GM21737 (cell line): ENCODE measurements at regions not wholly inside any gene's neighbourhood (a gene's known extent, or its start where the extent isn't known, plus 50 kb on each side); places are given as distances from the start of the nearest gene placed in this dataset.
A peak's percentile ranks its signal among the peaks of the same experiment; 100 is the strongest.

Experiments
- ATAC-seq: cut with Tn5 transposase; IDR thresholded peaks from one replicate; pipeline ENCODE4 v1.9.1; 2021; ENCODE audit warnings: mild to moderate bottlenecking, moderate library complexity; ENCODE audit not compliant: unreplicated experiment

DNA sequence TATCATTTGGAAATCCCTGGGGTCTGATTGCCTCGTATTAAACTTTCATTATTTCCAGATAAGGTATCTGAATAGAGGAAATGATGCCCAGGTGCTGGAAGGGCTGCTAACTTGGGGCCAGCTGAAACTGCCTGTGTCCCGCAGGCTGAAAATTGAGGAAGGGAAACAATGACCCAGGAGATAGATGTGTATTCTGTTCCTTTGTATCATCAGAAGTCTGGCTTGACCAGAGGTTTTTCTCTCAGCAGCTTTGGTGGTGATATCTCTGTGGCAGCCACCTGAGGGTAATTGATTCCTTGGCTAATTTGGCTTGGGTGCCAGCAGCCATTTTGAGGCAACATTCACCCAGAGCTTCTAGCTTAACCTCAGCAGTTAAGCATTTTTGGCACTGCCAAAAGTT is 90.0 kb upstream of the STT3B start:
- no peak for ATAC-seq

DNA sequence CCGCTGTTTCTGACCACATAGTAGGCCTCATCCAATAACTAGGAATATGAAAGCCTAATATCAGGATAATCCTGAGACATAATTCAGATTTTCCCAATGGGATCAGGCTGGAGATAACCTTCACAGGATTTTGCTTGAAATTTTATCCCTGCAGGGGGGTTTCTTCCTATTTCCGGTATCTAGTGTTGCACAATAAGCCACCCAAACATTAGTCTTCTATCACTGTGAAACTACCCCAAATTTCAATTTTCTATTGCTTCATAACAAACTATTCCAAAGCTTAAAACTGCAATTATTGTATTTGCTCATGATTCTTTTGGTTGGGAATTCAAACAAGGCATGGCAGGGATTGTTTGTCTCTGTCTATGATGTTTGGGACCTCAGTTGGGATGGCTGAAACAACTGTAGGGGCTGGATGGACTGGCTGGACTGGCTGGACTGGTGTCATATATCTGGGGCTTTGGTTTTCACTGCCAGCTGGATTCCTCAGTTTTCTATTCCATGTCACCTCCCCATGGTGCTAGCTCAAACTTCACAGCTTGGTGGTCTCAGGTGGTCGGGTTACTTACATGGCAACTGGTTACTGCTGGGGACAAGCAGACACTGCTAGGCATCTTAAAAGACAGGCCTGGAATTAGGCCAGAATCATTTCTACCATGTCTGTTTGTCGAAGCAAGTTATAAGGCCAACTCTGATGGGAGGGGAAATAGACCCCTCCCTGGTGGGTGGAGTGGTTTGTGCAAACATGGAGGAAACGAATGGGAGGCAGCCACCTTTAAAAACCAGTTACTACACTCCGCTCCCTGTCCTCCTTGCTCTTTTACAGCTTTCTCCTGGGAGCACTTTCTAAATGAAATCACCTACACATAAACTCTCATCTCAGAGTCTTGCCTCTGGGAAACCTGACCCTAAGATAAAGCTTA is 88.2 kb upstream of the STT3B start:
- ATAC-seq: no peak

DNA sequence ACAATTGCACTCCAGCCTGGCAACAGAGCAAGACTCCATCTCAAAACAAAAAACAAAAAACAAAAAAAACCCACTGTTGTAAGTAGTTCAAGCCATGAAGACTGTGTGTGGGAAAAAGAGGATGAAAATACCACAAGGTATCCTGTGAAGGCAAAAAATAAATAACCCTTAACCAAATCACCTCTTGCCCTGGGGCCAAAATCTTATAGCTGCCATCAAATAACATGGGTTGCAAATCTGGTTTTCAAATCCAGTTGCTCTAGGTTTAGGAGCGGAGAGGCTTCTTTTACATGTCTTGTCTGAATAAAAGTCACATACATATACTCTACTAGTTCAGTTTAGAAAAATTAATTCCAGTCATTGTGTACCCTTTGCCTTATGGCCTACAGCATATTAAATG is 87.0 kb upstream of the STT3B start:
- no peak for ATAC-seq

DNA sequence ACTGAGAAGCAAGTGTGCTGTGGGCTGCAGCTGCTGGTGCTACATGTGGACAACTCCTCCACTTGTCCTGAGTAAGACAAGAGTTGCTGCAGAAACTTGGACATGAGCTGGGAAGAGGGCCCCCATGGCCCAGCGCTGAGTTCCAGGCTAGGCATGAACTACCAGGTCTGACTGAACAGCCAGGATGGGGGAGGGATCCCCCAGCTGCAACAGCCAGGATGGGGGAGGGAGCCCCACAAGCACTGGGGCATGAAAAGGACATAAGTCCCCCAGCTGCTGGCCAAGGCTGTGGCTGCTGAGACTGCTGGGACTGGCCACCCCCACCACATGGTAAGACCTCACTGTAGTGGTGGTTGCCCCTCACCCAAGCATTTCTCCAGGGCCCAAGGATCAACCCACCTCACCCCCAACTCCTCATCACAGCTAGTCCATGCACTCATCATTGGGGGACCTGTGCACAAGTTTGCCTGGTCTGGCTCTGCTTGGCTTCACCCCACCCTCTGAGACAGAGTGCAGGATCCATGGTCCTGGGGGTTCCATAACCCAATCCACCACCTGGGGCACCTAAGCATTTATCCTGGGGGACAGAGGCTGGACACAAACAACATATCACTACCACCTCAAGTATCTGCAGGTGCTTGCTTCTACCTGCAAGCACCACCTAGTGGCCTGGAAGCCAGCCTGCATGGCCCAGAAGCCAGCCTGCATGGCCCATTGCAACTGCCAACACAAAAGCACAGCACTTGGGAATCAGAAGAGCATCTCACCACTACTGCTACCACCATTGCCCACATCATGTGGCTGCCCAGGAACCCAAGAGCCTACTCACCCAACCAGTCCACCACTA is 84.5 kb upstream of the STT3B start:
- ATAC-seq: no peak

DNA sequence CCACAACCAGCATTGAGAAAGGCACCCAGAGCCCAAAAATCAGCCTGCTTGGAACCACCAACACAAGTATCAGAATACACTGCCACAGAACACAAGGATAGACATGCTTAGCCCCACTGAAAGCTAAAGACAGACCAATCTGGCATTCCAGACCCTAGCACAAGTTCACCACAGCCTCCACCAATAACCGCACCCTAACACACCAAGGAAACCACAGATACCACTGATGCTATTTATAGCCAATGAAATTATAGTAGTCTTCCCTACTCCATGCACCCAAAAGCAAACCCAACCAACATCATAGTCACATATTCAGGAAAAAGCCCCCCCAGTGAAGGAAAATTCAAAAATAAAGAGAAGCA is 83.9 kb upstream of the STT3B start:
- ATAC-seq: no peak

DNA sequence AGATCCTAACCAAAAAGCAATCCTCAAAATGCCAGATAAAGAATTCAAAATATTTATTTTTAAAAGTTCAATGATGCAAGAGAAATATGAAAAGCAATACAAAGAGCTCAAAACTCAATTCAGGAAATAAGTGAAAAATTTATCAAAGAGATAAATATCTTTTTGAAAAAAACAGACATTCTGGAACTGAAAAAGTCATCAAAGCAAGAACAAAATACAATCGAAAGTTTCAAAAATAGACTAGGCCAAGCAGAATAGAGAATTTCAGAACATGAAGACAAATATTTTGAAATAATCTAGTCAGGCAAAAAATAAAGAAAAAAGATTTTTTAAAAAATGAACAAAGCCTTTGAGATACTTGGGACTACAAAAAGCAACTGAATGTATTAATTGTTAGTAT is 83.4 kb upstream of the STT3B start:
- no peak for ATAC-seq

DNA sequence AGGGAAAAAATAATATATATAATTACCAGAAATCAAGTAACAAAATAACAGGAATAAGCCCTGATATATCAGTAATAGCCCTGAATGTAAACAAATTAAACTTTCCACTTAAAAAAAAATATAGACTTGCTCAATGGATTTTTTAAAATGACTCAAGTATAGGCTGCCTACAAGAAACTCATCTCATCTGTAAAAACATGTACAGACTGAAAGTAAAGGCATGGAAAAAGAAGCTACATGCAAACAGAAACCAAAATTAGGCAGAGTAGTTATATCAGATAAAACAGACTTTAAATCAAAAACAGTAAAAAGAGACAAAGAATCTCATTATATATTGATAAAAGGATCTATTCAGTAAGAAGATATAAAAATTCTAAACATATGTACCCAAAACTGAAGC is 82.4 kb upstream of the STT3B start:
- ATAC-seq: no peak

DNA sequence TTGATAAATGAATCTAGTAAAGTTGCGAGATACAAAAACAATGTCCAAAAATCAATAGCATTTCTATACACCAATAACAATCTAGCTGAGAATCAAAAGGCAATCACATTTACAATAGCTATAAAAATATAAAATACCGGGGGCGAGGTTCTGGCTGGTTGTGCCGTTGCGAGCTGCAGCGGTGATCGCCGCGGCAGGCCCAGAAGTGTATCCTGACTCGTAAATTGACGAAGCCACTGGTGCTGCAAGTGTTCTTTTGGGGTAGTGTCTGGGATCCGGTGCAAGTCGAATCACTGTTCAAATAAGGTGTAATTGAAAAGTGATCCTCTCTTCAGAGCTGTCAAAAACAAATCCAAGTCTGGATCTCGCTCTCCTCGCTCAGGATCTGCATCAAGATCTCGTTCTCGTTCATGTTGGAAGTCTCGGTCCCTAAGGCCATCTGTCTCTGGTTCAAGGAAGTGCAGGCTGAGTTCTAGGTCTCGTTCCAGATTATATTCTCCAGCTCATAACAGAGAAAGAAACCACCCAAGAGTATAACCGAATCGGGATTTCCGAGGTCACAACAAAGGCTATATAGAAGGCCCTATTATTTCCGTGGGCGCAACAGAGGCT is 80.1 kb upstream of the STT3B start:
- ATAC-seq: no peak

DNA sequence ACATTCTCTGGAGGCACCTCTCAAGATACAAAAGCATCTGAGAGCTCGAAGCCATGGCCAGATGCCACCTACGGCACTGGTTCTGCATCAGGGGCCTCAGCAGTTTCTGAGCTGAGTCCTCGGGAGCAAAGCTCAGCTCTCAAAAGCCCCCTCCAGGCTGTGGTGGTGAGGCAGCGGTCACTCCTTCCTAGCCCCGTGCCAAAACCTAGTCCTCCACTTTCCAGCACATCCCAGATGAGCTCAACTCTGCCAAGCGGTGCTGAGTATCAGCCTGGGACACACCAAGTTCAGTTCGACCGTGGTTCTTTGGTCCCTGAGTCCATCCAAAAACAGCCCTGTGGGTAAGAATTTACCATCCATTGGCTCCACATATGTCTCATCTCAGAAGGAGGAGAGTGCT is 79.3 kb upstream of the STT3B start:
- ATAC-seq: no peak

DNA sequence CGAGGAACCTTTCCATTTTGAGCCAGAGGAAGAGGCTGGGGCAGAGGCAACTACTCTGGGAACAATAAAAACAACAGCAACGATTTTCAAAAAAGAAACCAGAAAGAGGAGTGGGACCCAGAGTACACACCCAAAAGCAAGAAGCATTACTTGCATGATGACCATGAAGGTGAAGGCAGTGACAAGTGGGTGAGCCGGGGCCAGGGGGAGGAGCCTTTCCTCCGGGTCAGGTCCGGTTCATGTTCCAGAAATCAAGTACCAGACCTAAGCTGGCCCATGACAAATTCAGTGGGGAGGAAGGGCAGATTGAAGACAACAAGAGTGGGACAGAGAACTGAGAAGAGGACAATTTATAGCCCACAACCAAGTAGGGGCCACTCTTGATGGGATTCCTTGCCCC is 77.2 kb upstream of the STT3B start:
- ATAC-seq: no peak

DNA sequence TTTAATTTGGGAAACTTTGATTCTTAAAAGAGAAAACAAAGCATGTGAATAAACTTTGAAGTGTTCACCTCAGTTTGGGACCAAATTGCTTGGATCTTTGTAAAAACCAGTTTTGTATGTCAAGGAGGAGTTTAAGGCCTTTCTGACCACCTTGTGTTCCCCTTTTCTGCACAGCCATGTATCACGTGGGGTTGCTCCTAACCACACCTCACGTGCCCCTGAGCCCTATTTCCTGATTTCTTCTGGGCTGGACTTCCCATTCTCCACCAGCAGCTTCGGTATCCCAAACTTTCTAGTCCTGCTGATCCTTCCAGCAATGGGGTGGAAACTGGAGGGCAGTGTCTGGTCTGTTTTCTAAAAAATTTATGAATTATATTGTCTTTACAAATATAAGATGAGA is 76.4 kb upstream of the STT3B start:
- ATAC-seq: no peak

DNA sequence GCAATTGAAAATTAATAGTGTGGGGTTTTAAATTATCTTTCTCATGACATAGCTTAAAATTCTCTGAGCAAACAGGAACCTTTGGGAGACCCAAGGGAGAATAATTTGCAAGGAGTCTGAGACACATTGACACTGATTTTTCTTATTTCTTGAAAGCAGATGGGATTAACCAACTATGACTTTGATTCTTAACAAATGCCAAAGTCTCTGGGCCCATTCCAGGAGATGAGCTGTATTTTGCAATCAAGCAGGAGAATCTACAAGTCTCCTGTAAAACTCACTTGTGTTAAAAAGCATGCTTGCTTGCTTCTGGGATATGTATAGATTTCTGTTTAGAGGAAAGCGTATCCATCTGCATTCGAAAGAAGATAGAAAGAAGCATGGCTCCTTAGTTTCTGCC is 71.3 kb upstream of the STT3B start:
- no peak for ATAC-seq

DNA sequence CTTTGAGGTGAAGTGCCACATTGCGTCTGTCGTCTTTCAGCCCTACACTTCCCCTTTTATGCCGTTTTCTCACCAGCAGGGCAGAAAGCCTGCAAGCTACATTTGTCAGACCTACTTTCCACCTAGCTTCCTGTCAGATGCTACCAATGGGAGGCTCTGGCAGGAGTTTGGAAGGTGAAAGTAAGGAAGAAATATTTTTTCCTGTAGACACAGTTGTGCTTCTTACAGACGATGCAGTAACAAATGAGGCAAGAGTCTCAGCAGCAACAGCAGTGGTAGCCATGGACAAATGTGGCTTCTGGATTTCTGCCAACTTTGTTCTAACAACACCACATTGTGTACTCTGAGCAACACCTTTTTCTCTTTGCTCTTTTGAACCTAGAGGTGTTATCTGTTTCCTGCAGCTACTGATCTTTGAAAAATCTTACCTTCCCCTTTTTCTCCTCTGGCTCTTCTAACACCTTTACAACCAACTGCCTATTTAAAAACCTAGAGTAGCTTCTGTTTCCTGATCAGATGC is 70.6 kb upstream of the STT3B start:
- ATAC-seq: peak; percentile 63

DNA sequence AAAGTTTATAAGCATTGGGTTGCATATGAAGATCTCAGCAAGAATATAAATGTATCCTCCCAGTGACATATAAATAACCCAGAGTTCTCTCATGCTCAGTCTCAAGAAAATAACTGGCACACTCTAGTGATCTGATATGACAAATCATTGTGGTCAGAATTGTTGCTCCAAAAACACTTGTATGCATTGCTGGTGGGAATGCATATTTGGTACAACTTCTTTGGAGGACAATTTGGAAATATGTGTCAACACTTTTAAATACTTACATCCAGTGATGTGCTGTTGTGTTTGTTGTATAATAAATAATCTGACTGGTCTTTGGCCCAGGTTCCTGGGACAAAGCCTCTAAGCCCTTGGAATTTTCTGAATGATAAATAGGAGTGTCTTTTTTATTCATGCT is 66.7 kb upstream of the STT3B start:
- ATAC-seq: no peak

DNA sequence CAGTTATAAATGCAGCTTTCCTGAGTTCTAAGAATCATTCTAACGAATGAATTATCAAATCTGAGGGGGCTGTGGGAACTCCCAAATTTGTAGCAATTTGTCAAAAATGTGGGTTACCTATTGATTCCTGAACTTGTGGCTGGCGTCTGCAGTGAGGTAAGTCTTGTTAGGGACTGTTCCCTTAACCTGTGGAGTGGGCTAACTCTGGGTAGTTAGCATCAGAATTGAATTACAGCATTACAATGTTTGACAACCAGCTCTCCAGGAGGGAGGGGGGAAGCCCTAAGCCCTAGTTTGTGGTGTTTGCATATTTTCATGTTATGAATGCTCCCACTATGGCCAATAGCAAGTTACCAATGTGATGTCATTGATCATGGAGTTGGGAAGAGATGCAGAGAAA is 65.9 kb upstream of the STT3B start:
- ATAC-seq: no peak

DNA sequence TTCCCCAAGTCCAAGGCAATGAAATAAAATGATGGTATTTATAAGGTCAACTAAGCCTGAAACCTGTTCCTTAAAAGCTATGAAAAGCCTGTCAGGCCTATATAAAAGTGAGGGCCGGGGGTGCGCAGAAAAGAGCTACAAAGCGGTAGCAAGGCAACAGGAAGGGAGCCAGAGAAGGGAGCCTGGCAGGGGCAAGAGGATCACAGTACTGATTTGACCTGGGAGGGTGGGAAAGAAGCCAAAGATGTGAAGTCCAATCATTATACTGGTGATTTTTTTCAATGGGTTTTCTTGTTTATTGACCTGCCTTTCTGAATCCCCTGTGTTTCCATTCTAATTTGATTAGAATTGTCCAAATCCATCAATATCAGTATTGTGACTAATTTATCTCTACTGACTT is 64.3 kb upstream of the STT3B start:
- no peak for ATAC-seq

DNA sequence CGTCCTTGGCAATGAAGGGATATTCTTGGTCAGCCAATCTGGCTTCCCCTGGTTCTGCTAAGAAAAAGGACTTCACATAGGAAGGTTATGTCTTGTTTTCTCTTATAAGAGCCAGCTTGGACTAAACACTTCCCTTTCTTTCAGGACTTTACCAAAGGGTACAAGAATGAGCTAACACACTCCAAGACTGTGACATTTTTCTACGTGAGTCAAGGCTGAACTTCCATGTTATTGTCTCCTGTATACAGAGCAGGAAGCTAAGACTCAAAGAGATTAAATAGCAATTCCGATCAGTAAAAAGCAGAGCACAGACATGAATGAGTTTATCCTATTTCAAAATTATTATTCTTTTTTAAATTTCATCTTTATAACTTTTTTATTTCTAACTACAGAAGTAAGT is 63.3 kb upstream of the STT3B start:
- no peak for ATAC-seq

DNA sequence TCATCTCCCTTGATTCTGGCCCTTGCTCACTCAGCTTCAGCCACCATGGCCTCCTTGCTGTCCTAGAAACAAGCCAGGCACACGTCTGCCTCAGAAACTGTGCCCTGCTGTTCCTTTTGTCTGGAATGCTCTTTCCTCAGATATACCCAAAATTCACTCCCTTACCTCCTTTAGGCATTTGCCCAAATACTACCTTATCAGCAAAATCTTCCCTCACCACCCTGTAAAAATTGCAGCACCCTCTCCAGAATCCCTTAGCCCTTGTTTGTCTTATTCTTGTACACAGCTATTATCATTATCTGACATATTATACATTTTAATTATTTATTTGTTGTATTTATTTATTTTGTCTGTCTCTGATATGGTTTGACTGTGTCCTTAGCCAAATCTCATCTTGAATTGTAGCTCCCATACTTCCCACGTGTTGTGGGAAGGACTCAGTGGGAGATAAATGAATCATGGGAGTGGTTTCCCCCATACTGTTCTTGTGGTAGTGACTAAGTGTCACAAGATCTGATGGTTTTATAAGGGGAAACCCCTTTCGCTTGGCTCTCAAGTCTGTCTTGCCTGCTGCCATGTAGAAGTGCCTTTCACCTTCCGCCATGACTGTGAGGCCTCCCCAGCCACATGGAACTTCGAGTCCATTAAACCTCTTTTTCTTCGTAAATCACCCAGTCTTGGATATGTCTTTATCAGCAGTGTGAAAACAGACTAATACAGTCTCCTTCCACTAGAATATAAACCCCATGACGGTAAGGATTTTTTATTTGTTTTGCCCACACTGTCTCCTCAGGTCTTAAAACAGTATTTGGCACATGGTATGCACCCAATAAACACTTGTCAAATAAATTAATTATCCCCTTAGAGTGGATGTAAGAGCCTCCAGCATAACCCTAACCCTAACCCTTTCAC is 60.0 kb upstream of the STT3B start:
- no peak for ATAC-seq

DNA sequence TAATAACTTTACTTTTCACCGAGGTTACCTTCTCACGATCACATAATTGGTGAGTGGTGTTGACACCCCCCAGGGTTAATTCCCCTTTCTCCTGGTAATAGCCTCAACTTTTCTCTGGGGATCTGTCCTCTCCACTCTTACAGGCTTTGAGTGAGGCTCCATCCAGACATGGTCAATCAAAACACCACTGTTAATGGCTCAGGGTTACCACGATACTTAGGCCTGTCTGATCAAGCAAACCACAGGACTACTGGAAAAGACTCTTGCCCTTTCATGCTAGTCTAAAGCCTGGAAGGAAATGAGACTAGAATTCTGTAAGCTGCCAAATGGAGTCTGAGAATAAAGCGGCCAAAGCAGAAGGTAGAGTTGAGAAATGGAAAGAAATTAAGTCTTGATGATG is 56.5 kb upstream of the STT3B start:
- no peak for ATAC-seq

DNA sequence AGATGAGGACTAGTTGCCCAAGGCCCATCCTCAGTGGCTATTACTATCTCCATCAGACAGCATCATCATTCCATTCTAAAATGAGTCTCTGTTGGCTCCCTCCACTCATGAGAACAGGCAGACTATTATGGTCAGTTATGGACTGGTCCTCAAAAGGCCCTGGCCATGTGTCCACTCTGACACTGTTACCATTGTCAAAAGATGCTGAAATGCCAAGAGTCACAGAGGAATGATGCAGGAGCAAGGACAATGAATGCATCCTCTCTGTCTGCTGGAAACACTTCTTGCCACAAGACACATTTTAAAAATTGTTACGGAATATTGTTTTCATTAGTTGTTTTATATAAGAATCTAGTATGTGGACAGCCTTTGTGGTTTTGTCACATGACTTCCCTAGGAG is 53.3 kb upstream of the STT3B start:
- ATAC-seq: no peak

DNA sequence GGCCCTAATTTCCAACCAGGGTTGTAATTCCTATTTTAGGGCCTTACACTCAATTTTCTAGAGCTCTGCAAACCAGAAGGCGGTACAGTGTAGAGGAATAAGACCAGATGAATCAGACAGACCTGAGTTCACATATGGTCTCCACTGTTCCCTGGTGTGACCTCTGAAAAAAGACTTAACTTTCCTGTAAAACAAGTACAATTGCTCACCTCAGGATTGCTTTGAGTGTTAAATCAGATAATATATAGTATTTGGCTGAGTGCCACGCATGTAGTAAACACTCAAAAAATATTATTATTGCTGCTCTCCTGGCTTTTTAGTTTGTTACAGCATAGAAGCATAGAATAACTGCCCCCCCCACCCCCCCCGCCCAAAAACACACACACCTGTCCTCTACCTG is 51.0 kb upstream of the STT3B start:
- ATAC-seq: no peak
